ENCODE measurements at regions not wholly inside any gene's neighbourhood (a gene's known extent, or its start where the extent isn't known, plus 50 kb on each side); places are given as distances from the start of the nearest gene placed in this dataset.

DNA sequence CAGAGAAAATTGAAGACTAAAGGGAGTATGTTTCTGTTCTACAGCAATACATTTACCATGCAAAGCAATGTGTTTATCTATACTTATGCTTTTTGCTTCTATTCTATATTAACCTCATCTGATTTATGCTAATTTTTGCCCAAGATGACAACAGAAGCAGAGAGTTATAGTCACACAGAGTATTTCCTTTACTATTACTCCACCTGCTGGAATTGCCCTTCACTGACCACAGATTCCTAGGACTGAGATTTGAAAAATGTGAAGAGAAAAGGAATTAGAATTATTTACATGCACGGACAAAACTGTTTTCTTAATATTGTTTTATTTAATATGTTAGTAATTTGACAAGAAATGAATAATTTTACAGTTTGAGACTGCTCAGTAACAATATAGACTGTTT is 745.6 kb downstream of the VGLL3 start:
- ATAC-seq (peak; percentile 59), DNase-seq (ENCODE audit: low spot score) (no peak)
- Mint-ChIP-seq H3K27me3 (ENCODE audit: low read depth) (no peaks in the 10 kb centered on the region), H3K4me3 (no peak overlapping the region), H3K27ac (no peak overlapping the region), H3K9me3 (peaks cover 13% of the 10 kb centered on the region), H3K36me3 (peaks cover 2% of the 10 kb centered on the region; the same call in 1 of the 2 replicates), H3K4me1 (peaks cover 5% of the 10 kb centered on the region)
- TF ChIP-seq, protein P1, sequence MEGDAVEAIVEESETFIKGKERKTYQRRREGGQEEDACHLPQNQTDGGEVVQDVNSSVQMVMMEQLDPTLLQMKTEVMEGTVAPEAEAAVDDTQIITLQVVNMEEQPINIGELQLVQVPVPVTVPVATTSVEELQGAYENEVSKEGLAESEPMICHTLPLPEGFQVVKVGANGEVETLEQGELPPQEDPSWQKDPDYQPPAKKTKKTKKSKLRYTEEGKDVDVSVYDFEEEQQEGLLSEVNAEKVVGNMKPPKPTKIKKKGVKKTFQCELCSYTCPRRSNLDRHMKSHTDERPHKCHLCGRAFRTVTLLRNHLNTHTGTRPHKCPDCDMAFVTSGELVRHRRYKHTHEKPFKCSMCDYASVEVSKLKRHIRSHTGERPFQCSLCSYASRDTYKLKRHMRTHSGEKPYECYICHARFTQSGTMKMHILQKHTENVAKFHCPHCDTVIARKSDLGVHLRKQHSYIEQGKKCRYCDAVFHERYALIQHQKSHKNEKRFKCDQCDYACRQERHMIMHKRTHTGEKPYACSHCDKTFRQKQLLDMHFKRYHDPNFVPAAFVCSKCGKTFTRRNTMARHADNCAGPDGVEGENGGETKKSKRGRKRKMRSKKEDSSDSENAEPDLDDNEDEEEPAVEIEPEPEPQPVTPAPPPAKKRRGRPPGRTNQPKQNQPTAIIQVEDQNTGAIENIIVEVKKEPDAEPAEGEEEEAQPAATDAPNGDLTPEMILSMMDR (IDR thresholded peaks at IDR 0.05): 0 out of 2 replicates have a peak, but pooled peaks have one; percentile 29
- TF ChIP-seq, protein P2, sequence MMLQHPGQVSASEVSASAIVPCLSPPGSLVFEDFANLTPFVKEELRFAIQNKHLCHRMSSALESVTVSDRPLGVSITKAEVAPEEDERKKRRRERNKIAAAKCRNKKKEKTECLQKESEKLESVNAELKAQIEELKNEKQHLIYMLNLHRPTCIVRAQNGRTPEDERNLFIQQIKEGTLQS (CRISPR knock-in tag; conservative IDR thresholded peaks at IDR 0.05): no peak
- TF ChIP-seq TCF7 (CRISPR knock-in tag; IDR thresholded peaks at IDR 0.05; ENCODE audit: low read depth): no peak
- no peak for TF ChIP-seq SMAD4 (CRISPR knock-in tag; IDR thresholded peaks at IDR 0.05)
- no peak for TF ChIP-seq MXD4 (CRISPR knock-in tag; IDR thresholded peaks at IDR 0.05; ENCODE audit: borderline replicate concordance)
- ChIA-PET POLR2A (no interaction called here), CTCF (interaction anchor here (0.7 to 1.5 kb wide), 12 partner anchors 11 to 443 kb away, joined by 3 to 11 read pairs (median 4); no protein-coding TSS in a partner anchor)

DNA sequence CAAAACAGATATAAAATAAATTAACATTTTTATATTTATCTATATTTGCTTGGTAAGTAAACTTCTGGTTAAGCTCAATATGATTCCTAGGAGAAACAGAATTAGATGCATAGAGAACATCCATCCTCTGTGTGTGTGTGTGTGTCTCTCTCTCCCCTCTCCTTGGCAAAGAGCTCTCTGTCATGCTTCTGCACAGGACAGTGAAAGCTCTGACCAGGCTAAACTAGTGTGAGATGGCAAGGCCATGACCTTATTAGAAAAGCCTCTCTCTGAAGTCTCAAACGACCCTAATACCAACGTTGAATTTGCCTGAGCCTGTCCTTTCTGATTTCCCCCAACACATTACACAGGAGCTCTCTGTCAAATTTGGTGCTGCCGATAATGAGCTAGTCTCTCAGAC is 746.0 kb downstream of the VGLL3 start:
- H3K36me3 Mint-ChIP-seq: peaks cover 2% of the 10 kb centered on the region; the same call in 1 of the 2 replicates
- ATAC-seq: peak; percentile 58
- ChIA-PET CTCF (interaction anchor here (0.7 to 1.5 kb wide), 12 partner anchors 11 to 443 kb away, joined by 3 to 11 read pairs (median 4); no protein-coding TSS in a partner anchor), POLR2A (no interaction called here)
- H3K9me3 Mint-ChIP-seq: peaks cover 13% of the 10 kb centered on the region
- H3K4me1 Mint-ChIP-seq: peaks cover 9% of the 10 kb centered on the region
- no peak for DNase-seq (ENCODE audit: low spot score)
- no peak overlapping the region; the same call in 1 of the 2 replicates for H3K27ac Mint-ChIP-seq
- TF ChIP-seq ETV6 (CRISPR knock-in tag; IDR thresholded peaks at IDR 0.05) (no peak), NR1H2 (CRISPR knock-in tag; IDR thresholded peaks at IDR 0.05) (no peak), CREM (CRISPR knock-in tag; IDR thresholded peaks at IDR 0.05) (no peak), OVOL2 (CRISPR knock-in tag; IDR thresholded peaks at IDR 0.05; ENCODE audit: borderline replicate concordance) (no peak), TCF7 (CRISPR knock-in tag; IDR thresholded peaks at IDR 0.05; ENCODE audit: low read depth) (no peak), TP53 (CRISPR knock-in tag; IDR thresholded peaks at IDR 0.05) (no peak), ZNF232 (CRISPR knock-in tag; IDR thresholded peaks at IDR 0.05) (no peak), MYBL2 (CRISPR knock-in tag; IDR thresholded peaks at IDR 0.05) (no peak), JAZF1 (CRISPR knock-in tag; IDR thresholded peaks at IDR 0.05) (no peak), RELA (CRISPR knock-in tag; IDR thresholded peaks at IDR 0.05; ENCODE audit: borderline replicate concordance) (no peak), SMAD3 (CRISPR knock-in tag; IDR thresholded peaks at IDR 0.05; ENCODE audit: borderline replicate concordance) (no peak), MXD4 (CRISPR knock-in tag; IDR thresholded peaks at IDR 0.05; ENCODE audit: borderline replicate concordance) (no peak), FOXK1 (CRISPR knock-in tag; IDR thresholded peaks at IDR 0.05) (no peak), ZNF121 (CRISPR knock-in tag; IDR thresholded peaks at IDR 0.05) (no peak), NR3C1 (CRISPR knock-in tag; conservative IDR thresholded peaks at IDR 0.05; ENCODE audit: low read depth) (no peak)
- TF ChIP-seq, protein P3, sequence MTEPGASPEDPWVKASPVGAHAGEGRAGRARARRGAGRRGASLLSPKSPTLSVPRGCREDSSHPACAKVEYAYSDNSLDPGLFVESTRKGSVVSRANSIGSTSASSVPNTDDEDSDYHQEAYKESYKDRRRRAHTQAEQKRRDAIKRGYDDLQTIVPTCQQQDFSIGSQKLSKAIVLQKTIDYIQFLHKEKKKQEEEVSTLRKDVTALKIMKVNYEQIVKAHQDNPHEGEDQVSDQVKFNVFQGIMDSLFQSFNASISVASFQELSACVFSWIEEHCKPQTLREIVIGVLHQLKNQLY (CRISPR knock-in tag; IDR thresholded peaks at IDR 0.05): no peak
- TF ChIP-seq, protein P4, sequence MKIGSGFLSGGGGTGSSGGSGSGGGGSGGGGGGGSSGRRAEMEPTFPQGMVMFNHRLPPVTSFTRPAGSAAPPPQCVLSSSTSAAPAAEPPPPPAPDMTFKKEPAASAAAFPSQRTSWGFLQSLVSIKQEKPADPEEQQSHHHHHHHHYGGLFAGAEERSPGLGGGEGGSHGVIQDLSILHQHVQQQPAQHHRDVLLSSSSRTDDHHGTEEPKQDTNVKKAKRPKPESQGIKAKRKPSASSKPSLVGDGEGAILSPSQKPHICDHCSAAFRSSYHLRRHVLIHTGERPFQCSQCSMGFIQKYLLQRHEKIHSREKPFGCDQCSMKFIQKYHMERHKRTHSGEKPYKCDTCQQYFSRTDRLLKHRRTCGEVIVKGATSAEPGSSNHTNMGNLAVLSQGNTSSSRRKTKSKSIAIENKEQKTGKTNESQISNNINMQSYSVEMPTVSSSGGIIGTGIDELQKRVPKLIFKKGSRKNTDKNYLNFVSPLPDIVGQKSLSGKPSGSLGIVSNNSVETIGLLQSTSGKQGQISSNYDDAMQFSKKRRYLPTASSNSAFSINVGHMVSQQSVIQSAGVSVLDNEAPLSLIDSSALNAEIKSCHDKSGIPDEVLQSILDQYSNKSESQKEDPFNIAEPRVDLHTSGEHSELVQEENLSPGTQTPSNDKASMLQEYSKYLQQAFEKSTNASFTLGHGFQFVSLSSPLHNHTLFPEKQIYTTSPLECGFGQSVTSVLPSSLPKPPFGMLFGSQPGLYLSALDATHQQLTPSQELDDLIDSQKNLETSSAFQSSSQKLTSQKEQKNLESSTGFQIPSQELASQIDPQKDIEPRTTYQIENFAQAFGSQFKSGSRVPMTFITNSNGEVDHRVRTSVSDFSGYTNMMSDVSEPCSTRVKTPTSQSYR (CRISPR knock-in tag; IDR thresholded peaks at IDR 0.05): no peak
- TF ChIP-seq, protein P5, sequence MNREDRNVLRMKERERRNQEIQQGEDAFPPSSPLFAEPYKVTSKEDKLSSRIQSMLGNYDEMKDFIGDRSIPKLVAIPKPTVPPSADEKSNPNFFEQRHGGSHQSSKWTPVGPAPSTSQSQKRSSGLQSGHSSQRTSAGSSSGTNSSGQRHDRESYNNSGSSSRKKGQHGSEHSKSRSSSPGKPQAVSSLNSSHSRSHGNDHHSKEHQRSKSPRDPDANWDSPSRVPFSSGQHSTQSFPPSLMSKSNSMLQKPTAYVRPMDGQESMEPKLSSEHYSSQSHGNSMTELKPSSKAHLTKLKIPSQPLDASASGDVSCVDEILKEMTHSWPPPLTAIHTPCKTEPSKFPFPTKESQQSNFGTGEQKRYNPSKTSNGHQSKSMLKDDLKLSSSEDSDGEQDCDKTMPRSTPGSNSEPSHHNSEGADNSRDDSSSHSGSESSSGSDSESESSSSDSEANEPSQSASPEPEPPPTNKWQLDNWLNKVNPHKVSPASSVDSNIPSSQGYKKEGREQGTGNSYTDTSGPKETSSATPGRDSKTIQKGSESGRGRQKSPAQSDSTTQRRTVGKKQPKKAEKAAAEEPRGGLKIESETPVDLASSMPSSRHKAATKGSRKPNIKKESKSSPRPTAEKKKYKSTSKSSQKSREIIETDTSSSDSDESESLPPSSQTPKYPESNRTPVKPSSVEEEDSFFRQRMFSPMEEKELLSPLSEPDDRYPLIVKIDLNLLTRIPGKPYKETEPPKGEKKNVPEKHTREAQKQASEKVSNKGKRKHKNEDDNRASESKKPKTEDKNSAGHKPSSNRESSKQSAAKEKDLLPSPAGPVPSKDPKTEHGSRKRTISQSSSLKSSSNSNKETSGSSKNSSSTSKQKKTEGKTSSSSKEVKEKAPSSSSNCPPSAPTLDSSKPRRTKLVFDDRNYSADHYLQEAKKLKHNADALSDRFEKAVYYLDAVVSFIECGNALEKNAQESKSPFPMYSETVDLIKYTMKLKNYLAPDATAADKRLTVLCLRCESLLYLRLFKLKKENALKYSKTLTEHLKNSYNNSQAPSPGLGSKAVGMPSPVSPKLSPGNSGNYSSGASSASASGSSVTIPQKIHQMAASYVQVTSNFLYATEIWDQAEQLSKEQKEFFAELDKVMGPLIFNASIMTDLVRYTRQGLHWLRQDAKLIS (CRISPR knock-in tag; IDR thresholded peaks at IDR 0.05; ENCODE audit: borderline replicate concordance): no peak
- TF ChIP-seq, protein P6, sequence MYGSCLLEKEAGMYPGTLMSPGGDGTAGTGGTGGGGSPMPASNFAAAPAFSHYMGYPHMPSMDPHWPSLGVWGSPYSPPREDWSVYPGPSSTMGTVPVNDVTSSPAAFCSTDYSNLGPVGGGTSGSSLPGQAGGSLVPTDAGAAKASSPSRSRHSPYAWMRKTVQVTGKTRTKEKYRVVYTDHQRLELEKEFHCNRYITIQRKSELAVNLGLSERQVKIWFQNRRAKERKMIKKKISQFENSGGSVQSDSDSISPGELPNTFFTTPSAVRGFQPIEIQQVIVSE (CRISPR knock-in tag; IDR thresholded peaks at IDR 0.05; ENCODE audit: borderline replicate concordance): no peak
- TF ChIP-seq, protein P7, sequence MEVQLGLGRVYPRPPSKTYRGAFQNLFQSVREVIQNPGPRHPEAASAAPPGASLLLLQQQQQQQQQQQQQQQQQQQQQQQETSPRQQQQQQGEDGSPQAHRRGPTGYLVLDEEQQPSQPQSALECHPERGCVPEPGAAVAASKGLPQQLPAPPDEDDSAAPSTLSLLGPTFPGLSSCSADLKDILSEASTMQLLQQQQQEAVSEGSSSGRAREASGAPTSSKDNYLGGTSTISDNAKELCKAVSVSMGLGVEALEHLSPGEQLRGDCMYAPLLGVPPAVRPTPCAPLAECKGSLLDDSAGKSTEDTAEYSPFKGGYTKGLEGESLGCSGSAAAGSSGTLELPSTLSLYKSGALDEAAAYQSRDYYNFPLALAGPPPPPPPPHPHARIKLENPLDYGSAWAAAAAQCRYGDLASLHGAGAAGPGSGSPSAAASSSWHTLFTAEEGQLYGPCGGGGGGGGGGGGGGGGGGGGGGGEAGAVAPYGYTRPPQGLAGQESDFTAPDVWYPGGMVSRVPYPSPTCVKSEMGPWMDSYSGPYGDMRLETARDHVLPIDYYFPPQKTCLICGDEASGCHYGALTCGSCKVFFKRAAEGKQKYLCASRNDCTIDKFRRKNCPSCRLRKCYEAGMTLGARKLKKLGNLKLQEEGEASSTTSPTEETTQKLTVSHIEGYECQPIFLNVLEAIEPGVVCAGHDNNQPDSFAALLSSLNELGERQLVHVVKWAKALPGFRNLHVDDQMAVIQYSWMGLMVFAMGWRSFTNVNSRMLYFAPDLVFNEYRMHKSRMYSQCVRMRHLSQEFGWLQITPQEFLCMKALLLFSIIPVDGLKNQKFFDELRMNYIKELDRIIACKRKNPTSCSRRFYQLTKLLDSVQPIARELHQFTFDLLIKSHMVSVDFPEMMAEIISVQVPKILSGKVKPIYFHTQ (CRISPR knock-in tag; IDR thresholded peaks at IDR 0.05): no peak
- H3K4me3 Mint-ChIP-seq: no peak overlapping the region
- no peaks in the 10 kb centered on the region for H3K27me3 Mint-ChIP-seq (ENCODE audit: low read depth)

Data from WTC11 (cell line).